Activated B cell treated with CpG ODN at 0.5 μM for 24 hours (primary cell): ENCODE measurements at regions not wholly inside any gene's neighbourhood (a gene's known extent, or its start where the extent isn't known, plus 50 kb on each side); places are given as distances from the start of the nearest gene placed in this dataset.

Experiments used
- ATAC-seq: fragments of 200-7000 bp; cut with Tn5 transposase; one replicate; pipeline ENCODE4 v1.10.0; 2021; ENCODE audit warnings: low read depth, mild to moderate bottlenecking, moderate library complexity
- CTCF ChIA-PET: fragments of 350-600 bp; sonication (Branson Sonifier 250); formaldehyde crosslinking; loops from one replicate; lab custom pipeline; 2021; ENCODE audit warnings: antibody characterized with exemption; lab: Charles Lee
- POLR2A ChIA-PET: fragments of 350-600 bp; sonication (Branson Sonifier 250); formaldehyde crosslinking; loops from one replicate; lab custom pipeline; 2021; ENCODE audit warnings: antibody characterized with exemption; lab: Charles Lee
- DNase-seq: peaks from one replicate; pipeline ENCODE4 v3.0.0; 2022
- H3K27ac Mint-ChIP-seq: one replicate; pipeline ENCODE4 v1.8.0; 2020; ENCODE audit warnings: mixed read lengths
- H3K27me3 Mint-ChIP-seq: one replicate; pipeline ENCODE4 v1.8.0; 2021; ENCODE audit warnings: mixed read lengths
- H3K36me3 Mint-ChIP-seq: one replicate; pipeline ENCODE4 v1.8.0; 2021; ENCODE audit warnings: low read depth, mixed read lengths
- H3K4me1 Mint-ChIP-seq: one replicate; pipeline ENCODE4 v1.8.0; 2021; ENCODE audit warnings: mixed read lengths
- H3K4me3 Mint-ChIP-seq: one replicate; pipeline ENCODE4 v1.8.0; 2020; ENCODE audit warnings: mild to moderate bottlenecking, mixed read lengths
- H3K9me3 Mint-ChIP-seq: one replicate; pipeline ENCODE4 v1.8.0; 2020; ENCODE audit warnings: mixed read lengths
- CTCF ChIP-seq: fragments of 200-600 bp; IDR thresholded peaks from one replicate; pipeline ENCODE4 v1.8.0; 2022; ENCODE audit warnings: antibody characterized with exemption, mild to moderate bottlenecking
- intact Hi-C: fragments of 100-400 bp; cut with micrococcal nuclease; formaldehyde crosslinking; loops from one replicate; pipeline ENCODE4 v1.15.1; 2024

GRCh38 chr9:110064803-110065202 is 143.2 kb downstream of the C9orf152 start:
- no peaks in the 10 kb centered on the region for H3K9me3 Mint-ChIP-seq
- intact Hi-C loops, result loop anchor here (2.0 kb wide), 1 partner anchor 14 kb away; no protein-coding TSS in a partner anchor
- ATAC-seq (no peak), DNase-seq (no peak)
- ChIA-PET POLR2A (interaction anchor here (1.0 kb wide), 1 partner anchor 161 kb away, joined by 7 read pairs; no protein-coding TSS in a partner anchor), CTCF (interaction anchor here (2.0 kb wide), 1 partner anchor 162 kb away, joined by 7 read pairs; no protein-coding TSS in a partner anchor)
- H3K27me3 Mint-ChIP-seq, result no peaks in the 10 kb centered on the region
- H3K4me3 Mint-ChIP-seq, result peak overlapping the region; percentile 7
- no peak for TF ChIP-seq CTCF
- H3K27ac Mint-ChIP-seq, result peak overlapping the region; percentile 24
- H3K36me3 Mint-ChIP-seq, result peaks cover 67% of the 10 kb centered on the region
- H3K4me1 Mint-ChIP-seq, result peaks cover 78% of the 10 kb centered on the region

DNA sequence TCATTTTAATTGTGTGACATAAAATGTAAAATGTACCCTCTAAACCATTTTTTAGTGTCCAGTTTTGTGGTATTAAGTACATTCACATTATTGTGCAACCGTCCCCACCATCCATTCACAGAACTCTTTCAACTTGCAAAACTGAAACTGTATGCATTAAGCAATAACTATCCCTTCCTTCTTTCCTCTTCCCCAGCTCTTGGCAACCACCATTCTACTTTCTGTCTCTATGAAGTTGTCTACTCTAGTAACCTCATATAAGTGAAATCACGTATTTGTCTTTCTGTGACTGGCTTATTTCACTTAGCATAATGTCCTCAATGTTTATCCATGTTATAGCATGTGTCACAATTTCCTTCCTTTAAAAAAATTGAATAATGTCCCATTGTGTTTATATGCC is 142.4 kb downstream of the C9orf152 start:
- ATAC-seq (no peak), DNase-seq (no peak)
- Mint-ChIP-seq H3K9me3 (no peaks in the 10 kb centered on the region), H3K27me3 (no peaks in the 10 kb centered on the region), H3K27ac (peak overlapping the region; percentile 25), H3K4me3 (peak overlapping the region; percentile 3), H3K4me1 (peaks cover 80% of the 10 kb centered on the region), H3K36me3 (peaks cover 67% of the 10 kb centered on the region)
- TF ChIP-seq CTCF, result no peak
- CTCF ChIA-PET, result interaction anchor here (2.0 kb wide), 1 partner anchor 163 kb away, joined by 7 read pairs; no protein-coding TSS in a partner anchor
- intact Hi-C loops, result loop anchor here (2.0 kb wide), 1 partner anchor 15 kb away; no protein-coding TSS in a partner anchor
- POLR2A ChIA-PET, result interaction anchor here (0.7 kb wide), 1 partner anchor 44 kb away, joined by 3 read pairs; no protein-coding TSS in a partner anchor

DNA sequence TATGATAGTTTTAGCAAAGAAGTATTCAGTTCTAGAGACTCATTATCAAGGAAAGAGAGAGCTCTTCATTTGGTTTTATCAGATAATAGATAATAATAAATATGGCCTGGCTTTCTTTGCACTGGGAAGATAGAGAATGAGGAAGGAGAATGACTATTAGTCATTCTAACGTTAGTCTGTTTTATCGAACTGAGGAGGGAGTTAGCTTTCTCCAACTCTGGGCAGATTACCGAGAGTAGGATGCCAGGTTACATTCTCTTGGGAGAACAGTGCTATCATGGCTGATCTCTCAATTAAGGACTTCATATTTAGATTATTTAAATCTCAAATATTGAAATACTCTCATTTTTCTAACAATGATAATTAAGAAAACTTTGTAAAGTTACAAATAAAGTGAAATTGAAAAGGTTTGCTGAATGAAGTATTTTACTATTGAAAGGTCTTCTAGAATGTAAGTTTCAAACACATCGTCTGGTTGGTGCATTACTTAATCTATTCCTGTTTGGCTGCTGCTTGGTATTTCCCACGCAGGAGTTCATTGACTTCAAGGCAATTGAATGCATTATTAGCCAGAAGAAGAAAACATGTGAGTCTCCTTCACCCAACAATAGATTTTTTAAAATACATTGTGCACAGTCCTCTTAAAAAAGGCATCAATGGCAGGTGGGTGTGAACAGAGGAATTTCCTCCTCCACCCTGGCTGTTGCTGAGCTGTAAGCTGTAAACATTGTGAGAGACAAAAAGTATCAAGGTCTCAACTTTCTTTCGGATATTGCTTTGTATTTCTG is 140.8 kb downstream of the C9orf152 start:
- no peaks in the 10 kb centered on the region for H3K27me3 Mint-ChIP-seq
- intact Hi-C loops, result no loop called here
- peaks cover 66% of the 10 kb centered on the region for H3K36me3 Mint-ChIP-seq
- TF ChIP-seq CTCF, result no peak
- no peak overlapping the region for H3K27ac Mint-ChIP-seq
- ATAC-seq, result no peak
- no peak for DNase-seq
- peaks cover 87% of the 10 kb centered on the region for H3K4me1 Mint-ChIP-seq
- CTCF ChIA-PET, result no interaction called here
- H3K4me3 Mint-ChIP-seq, result peak overlapping the region; percentile 25
- POLR2A ChIA-PET, result interaction anchor here (0.8 to 1.8 kb wide), 4 partner anchors 9 to 99 kb away, joined by 3 to 4 read pairs (median 4); no protein-coding TSS in a partner anchor
- no peaks in the 10 kb centered on the region for H3K9me3 Mint-ChIP-seq

- Mint-ChIP-seq H3K36me3 (peaks cover 63% of the 10 kb centered on the region), H3K4me1 (peaks cover 89% of the 10 kb centered on the region), H3K9me3 (no peaks in the 10 kb centered on the region), H3K27me3 (no peaks in the 10 kb centered on the region), H3K27ac (no peak overlapping the region), H3K4me3 (no peak overlapping the region)
- intact Hi-C loops, result no loop called here
- no peak for ATAC-seq
- CTCF ChIA-PET, result interaction anchor here (1.4 kb wide), 1 partner anchor 161 kb away, joined by 3 read pairs; no protein-coding TSS in a partner anchor
- DNase-seq, result no peak
- no peak for TF ChIP-seq CTCF
- POLR2A ChIA-PET, result interaction anchor here (1.0 to 1.2 kb wide), 2 partner anchors 16 to 19 kb away, joined by 4 to 5 read pairs; no protein-coding TSS in a partner anchor
Observed at GRCh38 chr9:110068212-110068611, 139.7 kb downstream of the C9orf152 start.
